ENCODE measurements at regions not wholly inside any gene's neighbourhood (a gene's known extent, or its start where the extent isn't known, plus 50 kb on each side); places are given as distances from the start of the nearest gene placed in this dataset.

DNA sequence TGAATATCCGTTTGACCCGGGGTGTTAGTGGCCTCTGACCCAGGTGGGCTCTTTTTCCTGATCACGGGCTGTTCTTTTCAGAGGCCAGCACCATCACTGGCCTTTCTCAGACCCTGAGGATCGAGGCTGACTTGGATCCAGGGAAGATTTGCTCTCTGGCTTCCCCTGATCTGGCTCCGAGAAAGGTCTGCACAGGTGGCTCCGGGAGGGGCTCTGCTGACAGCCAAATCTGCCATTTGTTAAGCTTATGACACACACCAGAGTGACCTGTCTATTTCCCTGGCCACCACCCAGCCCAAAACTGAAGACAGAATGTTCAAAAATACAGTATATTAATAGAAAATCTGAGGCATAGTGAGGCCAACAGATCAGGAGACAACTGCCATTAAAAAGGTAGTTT, 221.8 kb upstream of the TNRC6C start:
- no peak overlapping the region for H3K4me3 ChIP-seq
- TF ChIP-seq, protein P1, sequence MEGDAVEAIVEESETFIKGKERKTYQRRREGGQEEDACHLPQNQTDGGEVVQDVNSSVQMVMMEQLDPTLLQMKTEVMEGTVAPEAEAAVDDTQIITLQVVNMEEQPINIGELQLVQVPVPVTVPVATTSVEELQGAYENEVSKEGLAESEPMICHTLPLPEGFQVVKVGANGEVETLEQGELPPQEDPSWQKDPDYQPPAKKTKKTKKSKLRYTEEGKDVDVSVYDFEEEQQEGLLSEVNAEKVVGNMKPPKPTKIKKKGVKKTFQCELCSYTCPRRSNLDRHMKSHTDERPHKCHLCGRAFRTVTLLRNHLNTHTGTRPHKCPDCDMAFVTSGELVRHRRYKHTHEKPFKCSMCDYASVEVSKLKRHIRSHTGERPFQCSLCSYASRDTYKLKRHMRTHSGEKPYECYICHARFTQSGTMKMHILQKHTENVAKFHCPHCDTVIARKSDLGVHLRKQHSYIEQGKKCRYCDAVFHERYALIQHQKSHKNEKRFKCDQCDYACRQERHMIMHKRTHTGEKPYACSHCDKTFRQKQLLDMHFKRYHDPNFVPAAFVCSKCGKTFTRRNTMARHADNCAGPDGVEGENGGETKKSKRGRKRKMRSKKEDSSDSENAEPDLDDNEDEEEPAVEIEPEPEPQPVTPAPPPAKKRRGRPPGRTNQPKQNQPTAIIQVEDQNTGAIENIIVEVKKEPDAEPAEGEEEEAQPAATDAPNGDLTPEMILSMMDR (IDR thresholded peaks at IDR 0.05): no peak
- TF ChIP-seq POLR2A (IDR thresholded peaks at IDR 0.05): no peak
- no peak for TF ChIP-seq POLR2AphosphoS5 (IDR thresholded peaks at IDR 0.05)
- H3K36me3 ChIP-seq: no peaks in the 10 kb centered on the region
- peak overlapping the region; percentile 14 to 91 for H3K27ac ChIP-seq
- H3K9me3 ChIP-seq: no peaks in the 10 kb centered on the region
- H3K27me3 ChIP-seq: no peaks in the 10 kb centered on the region
- peak in 1 of 2 donors; percentile 12 for DNase-seq (ENCODE audit: low spot score in 2 of 2)
- intact Hi-C loops (cut with DNase I; ENCODE audit: low total_unique reads): no loop called here
- peaks cover 28 to 30% of the 10 kb centered on the region in 2 donors for H3K4me1 ChIP-seq

DNA sequence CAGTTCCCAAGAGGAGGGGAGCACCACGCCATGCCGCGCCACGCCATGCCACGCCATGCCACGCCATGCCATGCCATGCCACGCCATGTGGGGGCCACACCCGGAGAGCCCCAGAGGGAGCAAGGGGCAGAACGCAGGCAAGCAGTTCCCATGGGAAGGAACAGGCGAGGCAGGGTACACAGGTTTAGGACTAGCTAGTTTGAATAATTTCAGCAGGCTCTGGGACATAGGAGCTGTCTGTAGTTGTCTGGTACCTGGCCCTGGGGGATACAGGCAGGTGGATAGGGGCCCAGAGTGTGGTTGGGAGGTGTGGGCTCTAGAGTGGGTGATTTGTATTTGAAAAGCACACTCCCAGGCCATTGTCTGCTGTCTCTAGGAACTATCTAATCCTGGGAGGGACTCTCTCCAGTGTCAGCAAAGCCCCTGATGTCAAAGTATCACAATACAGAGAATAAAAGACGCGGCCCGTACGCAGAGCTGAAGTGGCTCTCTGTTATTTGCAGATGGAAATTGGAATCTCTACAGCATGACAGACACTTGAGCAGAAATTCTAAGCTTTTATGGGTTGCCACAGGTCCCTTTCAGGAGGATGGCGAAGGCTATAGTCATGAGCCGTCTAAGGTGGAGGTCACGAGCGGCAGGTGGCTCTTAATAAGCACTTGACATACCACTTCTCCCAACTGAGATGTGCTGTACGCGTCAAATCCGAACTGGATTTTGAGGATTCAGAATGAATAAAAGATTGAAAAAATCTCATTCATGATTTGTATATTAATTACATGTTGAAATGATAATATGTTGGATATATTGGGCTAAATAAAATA, 220.8 kb upstream of the TNRC6C start:
- intact Hi-C loops (cut with DNase I; ENCODE audit: low total_unique reads): no loop called here
- H3K36me3 ChIP-seq: no peaks in the 10 kb centered on the region
- H3K27me3 ChIP-seq: no peaks in the 10 kb centered on the region
- H3K9me3 ChIP-seq: no peaks in the 10 kb centered on the region
- H3K27ac ChIP-seq: peak overlapping the region; percentile 46 to 78
- H3K4me3 ChIP-seq: no peak overlapping the region
- peaks cover 28 to 30% of the 10 kb centered on the region in 2 donors for H3K4me1 ChIP-seq
- DNase-seq (ENCODE audit: low spot score in 2 of 2): peak in 1 of 2 donors; percentile 16
- TF ChIP-seq, protein P1 (IDR thresholded peaks at IDR 0.05): no peak
- no peak for TF ChIP-seq POLR2AphosphoS5 (IDR thresholded peaks at IDR 0.05)
- TF ChIP-seq POLR2A (IDR thresholded peaks at IDR 0.05): no peak

DNA sequence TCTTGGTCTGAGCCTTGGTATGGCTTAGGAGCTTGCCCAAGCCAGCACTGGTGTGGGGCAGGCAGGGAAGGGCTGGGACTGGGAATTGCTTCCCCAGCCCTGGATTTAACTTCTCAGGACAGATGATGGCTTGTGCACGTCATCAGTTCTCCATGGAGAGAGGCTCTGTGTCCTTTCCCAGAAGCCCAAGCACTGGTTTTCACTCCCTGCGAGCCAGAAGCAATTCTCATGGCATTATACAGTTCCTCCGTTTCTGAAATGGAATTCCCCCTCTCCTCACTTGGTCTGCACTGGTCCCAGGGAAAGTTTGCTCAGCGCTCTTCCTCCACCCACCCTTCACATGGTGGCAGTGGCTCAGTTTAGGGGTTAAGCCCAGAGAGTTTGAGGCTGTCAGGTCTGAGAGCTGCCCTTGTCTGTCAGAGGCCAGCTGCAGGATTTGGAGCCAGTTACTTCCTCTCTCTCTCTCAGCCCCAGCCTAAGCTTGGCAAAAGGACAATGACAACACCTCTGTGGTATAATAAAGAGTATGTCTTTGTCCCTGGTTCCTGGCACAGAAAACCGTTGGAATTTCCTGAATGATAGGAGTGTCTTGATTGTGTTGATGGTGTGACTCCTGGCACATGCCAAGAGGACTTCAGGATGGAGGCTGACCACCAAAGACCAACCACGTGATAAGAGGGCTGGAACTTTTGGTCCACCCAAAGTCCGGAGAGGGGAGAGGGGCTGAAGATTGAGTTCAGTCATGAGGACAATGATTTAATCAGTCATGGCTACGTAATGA, 219.6 kb upstream of the TNRC6C start:
- TF ChIP-seq POLR2AphosphoS5 (IDR thresholded peaks at IDR 0.05) (peak in 2 of 3 donors; percentile 14 to 19), POLR2A (IDR thresholded peaks at IDR 0.05) (no peak)
- TF ChIP-seq, protein P1 (IDR thresholded peaks at IDR 0.05): no peak
- Histone ChIP-seq H3K4me3 (peak overlapping the region in 1 of 3 donors; percentile 22), H3K9me3 (no peaks in the 10 kb centered on the region), H3K4me1 (peaks cover 25 to 26% of the 10 kb centered on the region in 2 donors), H3K36me3 (no peaks in the 10 kb centered on the region), H3K27ac (peak overlapping the region; percentile 46 to 78), H3K27me3 (no peaks in the 10 kb centered on the region)
- peak in 1 of 2 donors; percentile 78 for DNase-seq (ENCODE audit: low spot score in 2 of 2)
- intact Hi-C loops (cut with DNase I; ENCODE audit: low total_unique reads): no loop called here

DNA sequence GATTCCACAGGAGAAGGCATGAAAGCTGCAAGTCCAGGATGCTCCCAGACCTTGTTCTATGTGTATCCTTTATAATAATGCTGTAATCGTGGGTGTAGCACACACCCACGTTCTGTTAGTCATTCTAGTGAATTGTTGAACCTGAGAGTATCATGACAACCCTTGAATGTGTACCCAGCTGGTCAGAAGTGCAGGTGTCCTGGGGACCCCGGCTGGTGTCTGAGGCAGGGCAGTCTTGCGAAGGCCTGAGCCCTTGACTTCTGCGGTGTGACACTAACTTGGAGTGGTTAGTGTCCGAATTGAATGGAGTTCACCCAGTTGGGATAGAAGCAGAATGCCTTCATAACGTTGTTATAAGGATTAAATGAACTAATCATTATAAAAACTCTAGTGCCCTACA, 218.0 kb upstream of the TNRC6C start:
- no peak for TF ChIP-seq POLR2A (IDR thresholded peaks at IDR 0.05)
- TF ChIP-seq POLR2AphosphoS5 (IDR thresholded peaks at IDR 0.05): no peak
- TF ChIP-seq, protein P1 (IDR thresholded peaks at IDR 0.05): no peak
- H3K9me3 ChIP-seq: no peaks in the 10 kb centered on the region
- no peaks in the 10 kb centered on the region for H3K27me3 ChIP-seq
- H3K4me3 ChIP-seq: no peak overlapping the region
- no peak for DNase-seq (ENCODE audit: low spot score in 2 of 2)
- intact Hi-C loops (cut with DNase I; ENCODE audit: low total_unique reads): no loop called here
- H3K4me1 ChIP-seq: peaks cover 10% of the 10 kb centered on the region in 2 donors
- H3K36me3 ChIP-seq: no peaks in the 10 kb centered on the region
- no peak overlapping the region for H3K27ac ChIP-seq

DNA sequence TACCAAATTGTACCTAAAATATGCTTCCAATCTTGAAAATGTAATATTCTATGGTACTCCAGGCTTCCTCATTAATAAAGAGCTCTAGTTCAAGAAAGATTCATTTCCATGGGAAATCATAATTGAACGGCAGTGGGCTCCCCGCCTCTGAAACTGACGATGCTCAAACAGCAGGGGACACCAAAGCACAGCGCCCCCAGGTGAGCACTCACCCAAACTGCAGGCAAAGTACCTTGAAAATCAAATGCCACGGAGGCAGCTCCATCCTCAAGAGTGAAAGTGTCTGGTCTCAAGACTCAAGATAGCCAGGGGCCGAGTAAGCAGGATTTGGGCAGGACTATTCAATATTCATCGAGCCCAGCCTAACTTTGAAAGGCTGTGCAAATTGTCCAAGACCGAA, 217.4 kb upstream of the TNRC6C start:
- Histone ChIP-seq H3K9me3 (no peaks in the 10 kb centered on the region), H3K4me3 (no peak overlapping the region), H3K36me3 (no peaks in the 10 kb centered on the region), H3K27ac (no peak overlapping the region), H3K27me3 (no peaks in the 10 kb centered on the region), H3K4me1 (peaks cover 5 to 6% of the 10 kb centered on the region in 2 donors)
- no peak for DNase-seq (ENCODE audit: low spot score in 2 of 2)
- TF ChIP-seq, protein P1 (IDR thresholded peaks at IDR 0.05): no peak
- no peak for TF ChIP-seq POLR2AphosphoS5 (IDR thresholded peaks at IDR 0.05)
- TF ChIP-seq POLR2A (IDR thresholded peaks at IDR 0.05): no peak
- intact Hi-C loops (cut with DNase I; ENCODE audit: low total_unique reads): no loop called here

All from breast epithelium (tissue), 4 donors.